HepG2 (cell line): ENCODE measurements at regions not wholly inside any gene's neighbourhood (a gene's known extent, or its start where the extent isn't known, plus 50 kb on each side); places are given as distances from the start of the nearest gene placed in this dataset.

Experiments
- ATAC-seq: fragments of 200-7000 bp; cut with Tn5 transposase; 3 replicates; pipeline ENCODE4 v1.9.1; 2020; ENCODE audit warnings: mild to moderate bottlenecking, moderate library complexity
- BruUV-seq: library from RNA; stranded (reverse); fragments of 400-500 nt; replicated peaks from 2 replicates; lab custom pipeline; 2021; lab: Mats Ljungman, UMichigan
- CTCF ChIA-PET: fragments of 300-600 bp; formaldehyde crosslinking; extraction: SDS; loops from one replicate; lab custom pipeline; 2021; ENCODE audit warnings: low total read pairs, inconsistent platforms, low intra/inter-chr PET ratio; lab: Yijun Ruan, JAX
- POLR2A ChIA-PET: fragments of 350-600 bp; sonication (Branson Sonifier 250); formaldehyde crosslinking; loops from one replicate; lab custom pipeline; 2020; ENCODE audit warnings: antibody characterized with exemption, inconsistent platforms; lab: Yijun Ruan, JAX
- DNase-seq: peaks from one replicate; pipeline ENCODE4 v3.0.0-alpha.2; 2015; ENCODE audit warnings: low spot score
- FAIRE-seq: peaks from 3 replicates; lab custom pipeline; 2011; peaks lifted over from hg19 to GRCh38; lab: Jason Lieb, UNC
- H2AFZ ChIP-seq: one replicate; pipeline ENCODE4 v1.6.1; 2011; ENCODE audit warnings: low read length, inconsistent platforms
- H3K27ac ChIP-seq: fragments of 300-600 bp; 3 replicates; pipeline ENCODE4 v1.8.0; 2011; ENCODE audit warnings: mixed run types, mild to moderate bottlenecking, mixed read lengths, low read length, inconsistent platforms; ENCODE audit not compliant: insufficient read depth; ENCODE audit errors: extremely low read length
- H3K27me3 ChIP-seq, 2 experiments: fragments of 200-600 bp in 1 of 2; 2 replicates in 1 of 2; 3 replicates in 1 of 2; pipeline versions ENCODE4 v1.6.0 to v1.8.0; 2011; ENCODE audit warnings: low read length in 2 of 2, mild to moderate bottlenecking in 2 of 2, moderate library complexity in 2 of 2, inconsistent platforms in 1 of 2; ENCODE audit not compliant: insufficient read depth in 2 of 2, control insufficient read depth in 1 of 2
- H3K36me3 ChIP-seq, 2 experiments: fragments of 200-600 bp in 1 of 2; replicated peaks in 1 of 2; 2 replicates in 1 of 2; 3 replicates in 1 of 2; pipeline versions ENCODE4 v1.5.1 to v1.8.0; 2011; ENCODE audit warnings: low read length in 2 of 2, inconsistent platforms in 1 of 2; ENCODE audit not compliant: insufficient read depth in 2 of 2, control insufficient read depth in 1 of 2
- H3K4me1 ChIP-seq: 2 replicates; pipeline ENCODE4 v1.5.1; 2012; ENCODE audit warnings: low read length, inconsistent platforms; ENCODE audit not compliant: insufficient read depth
- H3K4me2 ChIP-seq: 2 replicates; pipeline ENCODE4 v1.6.0; 2011; ENCODE audit warnings: low read depth, low read length, inconsistent platforms
- H3K4me3 ChIP-seq, 3 experiments: fragments of 200-600 bp in 1 of 3; sonication (generic), shearing (Covaris generic) in 1 of 3; replicated peaks in 1 of 3; 2 replicates each; pipeline ENCODE4 v1.5.1; 2011 to 2016; ENCODE audit warnings: low read length in 3 of 3, inconsistent platforms in 2 of 3, low read depth in 2 of 3, mild to moderate bottlenecking in 2 of 3, control low read depth in 1 of 3, mixed read lengths in 1 of 3; ENCODE audit not compliant: insufficient read depth in 1 of 3
- H3K79me2 ChIP-seq: one replicate; pipeline ENCODE4 v1.6.1; 2011; ENCODE audit warnings: low read length, inconsistent platforms; ENCODE audit not compliant: insufficient read depth
- H3K9ac ChIP-seq: 2 replicates; pipeline ENCODE4 v1.6.0; 2011; ENCODE audit warnings: mild to moderate bottlenecking, low read depth, low read length, inconsistent platforms; ENCODE audit not compliant: insufficient read depth
- H3K9me3 ChIP-seq: 2 replicates; pipeline ENCODE4 v1.5.1; 2012; ENCODE audit warnings: mild to moderate bottlenecking, low read length
- H4K20me1 ChIP-seq: 2 replicates; pipeline ENCODE4 v1.6.0; 2011; ENCODE audit warnings: inconsistent platforms, mild to moderate bottlenecking, low read length, moderate library complexity; ENCODE audit not compliant: insufficient read depth
- ATF7-NPFF ChIP-seq: sonication (generic); formaldehyde crosslinking; IDR thresholded peaks from 2 replicates; pipeline ENCODE4 v1.8.1; 2023; ENCODE audit warnings: mild to moderate bottlenecking, low read depth, missing genetic modification reagents, moderate library complexity
- FOXJ3 ChIP-seq: sonication (generic); formaldehyde crosslinking; IDR thresholded peaks from 2 replicates; pipeline ENCODE4 v1.4.0; 2020; ENCODE audit warnings: missing genetic modification reagents, mild to moderate bottlenecking, borderline replicate concordance
- GABPB1 ChIP-seq: IDR thresholded peaks from 2 replicates; pipeline ENCODE4 v1.6.1; 2016; ENCODE audit warnings: mild to moderate bottlenecking, missing genetic modification reagents, moderate library complexity, missing compliant biosample characterization
- KDM2A ChIP-seq: sonication (generic); formaldehyde crosslinking; IDR thresholded peaks from 2 replicates; pipeline ENCODE4 v1.4.0; 2020; ENCODE audit warnings: low read depth, missing genetic modification reagents, borderline replicate concordance
- NFRKB ChIP-seq: fragments of 450-650 bp; IDR thresholded peaks from 2 replicates; pipeline ENCODE4 v1.6.1; 2017
- RAD21 ChIP-seq: fragments of 450-650 bp; formaldehyde crosslinking; IDR thresholded peaks from 2 replicates; pipeline ENCODE4 v1.5.0; 2020; ENCODE audit warnings: mild to moderate bottlenecking
- ZNF235 ChIP-seq: sonication (generic); formaldehyde crosslinking; IDR thresholded peaks from 2 replicates; pipeline ENCODE4 v1.8.1; 2023; ENCODE audit warnings: mild to moderate bottlenecking, missing genetic modification reagents, borderline replicate concordance
- ZNF619 ChIP-seq: sonication (generic); formaldehyde crosslinking; IDR thresholded peaks from 2 replicates; pipeline ENCODE4 v1.4.0; 2020; ENCODE audit warnings: mild to moderate bottlenecking, missing genetic modification reagents
- ZNF639 ChIP-seq: conservative IDR thresholded peaks from 2 replicates; pipeline ENCODE4 v1.6.1; 2018; ENCODE audit warnings: missing genetic modification reagents
- ZNF678 ChIP-seq: sonication (generic); formaldehyde crosslinking; IDR thresholded peaks from 2 replicates; pipeline ENCODE4 v1.4.0; 2020; ENCODE audit warnings: mild to moderate bottlenecking, missing genetic modification reagents
- ZSCAN30 ChIP-seq: sonication (generic); formaldehyde crosslinking; IDR thresholded peaks from 2 replicates; pipeline ENCODE4 v1.5.0; 2020; ENCODE audit warnings: mild to moderate bottlenecking, missing genetic modification reagents
- WGBS: methylation state at CpG from one replicate; pipeline ENCODE4 v1.1.6; 2017; ENCODE audit warnings: low lambda C conversion rate; 5-methylcytosine and 5-hydroxymethylcytosine counted together
- in situ Hi-C: cut with HindIII; loops from 2 replicates; pipeline ENCODE4 v1.10.0; 2017; ENCODE audit warnings: low pct_unique_long_range_greater_than_20kb; ENCODE audit not compliant: extremely low pct_ligation_motif_present
- intact Hi-C: fragments of 100-400 bp; cut with micrococcal nuclease; formaldehyde crosslinking; loops from one replicate; pipeline ENCODE4 v1.10.0; 2022; ENCODE audit not compliant: unreplicated experiment
- TF ChIP-seq, protein P1 (sequence below): sonication (generic); formaldehyde crosslinking; IDR thresholded peaks from 2 replicates; pipeline ENCODE4 v1.4.0; 2020; ENCODE audit warnings: mild to moderate bottlenecking, missing genetic modification reagents
- TF ChIP-seq, protein P2 (sequence below): sonication (generic); formaldehyde crosslinking; IDR thresholded peaks from 2 replicates; pipeline ENCODE4 v1.5.1; 2020; ENCODE audit warnings: missing genetic modification reagents, mild to moderate bottlenecking, borderline replicate concordance
- TF ChIP-seq, protein P3 (sequence below): IDR thresholded peaks from 2 replicates; pipeline ENCODE4 v1.6.1; 2016; ENCODE audit warnings: missing genetic modification reagents, missing compliant biosample characterization

GRCh38 chr2:84016183-84016582, 442.9 kb downstream of the SUCLG1 start:
- H3K36me3 ChIP-seq: no peaks in the 10 kb centered on the region
- H2AFZ ChIP-seq: no peak overlapping the region
- no peak overlapping the region for H3K27ac ChIP-seq
- intact Hi-C loops (no loop called here), in situ Hi-C loops (no loop called here)
- FAIRE-seq: no peak
- CTCF ChIA-PET: no interaction called here
- H3K4me1 ChIP-seq: no peaks in the 10 kb centered on the region
- H3K4me2 ChIP-seq: no peak overlapping the region
- TF ChIP-seq ATF7-NPFF (CRISPR knock-in tag) (no peak), ZNF639 (CRISPR knock-in tag) (no peak), ZNF619 (CRISPR knock-in tag) (no peak), GABPB1 (CRISPR knock-in tag) (no peak), RAD21 (no peak), ZNF235 (CRISPR knock-in tag) (no peak), FOXJ3 (CRISPR knock-in tag) (no peak), KDM2A (no peak), ZNF678 (no peak), NFRKB (no peak), ZSCAN30 (CRISPR knock-in tag) (no peak)
- TF ChIP-seq, protein P1, sequence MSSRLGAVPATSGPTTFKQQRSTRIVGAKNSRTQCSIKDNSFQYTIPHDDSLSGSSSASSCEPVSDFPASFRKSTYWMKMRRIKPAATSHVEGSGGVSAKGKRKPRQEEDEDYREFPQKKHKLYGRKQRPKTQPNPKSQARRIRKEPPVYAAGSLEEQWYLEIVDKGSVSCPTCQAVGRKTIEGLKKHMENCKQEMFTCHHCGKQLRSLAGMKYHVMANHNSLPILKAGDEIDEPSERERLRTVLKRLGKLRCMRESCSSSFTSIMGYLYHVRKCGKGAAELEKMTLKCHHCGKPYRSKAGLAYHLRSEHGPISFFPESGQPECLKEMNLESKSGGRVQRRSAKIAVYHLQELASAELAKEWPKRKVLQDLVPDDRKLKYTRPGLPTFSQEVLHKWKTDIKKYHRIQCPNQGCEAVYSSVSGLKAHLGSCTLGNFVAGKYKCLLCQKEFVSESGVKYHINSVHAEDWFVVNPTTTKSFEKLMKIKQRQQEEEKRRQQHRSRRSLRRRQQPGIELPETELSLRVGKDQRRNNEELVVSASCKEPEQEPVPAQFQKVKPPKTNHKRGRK (CRISPR knock-in tag): no peak
- TF ChIP-seq, protein P2, sequence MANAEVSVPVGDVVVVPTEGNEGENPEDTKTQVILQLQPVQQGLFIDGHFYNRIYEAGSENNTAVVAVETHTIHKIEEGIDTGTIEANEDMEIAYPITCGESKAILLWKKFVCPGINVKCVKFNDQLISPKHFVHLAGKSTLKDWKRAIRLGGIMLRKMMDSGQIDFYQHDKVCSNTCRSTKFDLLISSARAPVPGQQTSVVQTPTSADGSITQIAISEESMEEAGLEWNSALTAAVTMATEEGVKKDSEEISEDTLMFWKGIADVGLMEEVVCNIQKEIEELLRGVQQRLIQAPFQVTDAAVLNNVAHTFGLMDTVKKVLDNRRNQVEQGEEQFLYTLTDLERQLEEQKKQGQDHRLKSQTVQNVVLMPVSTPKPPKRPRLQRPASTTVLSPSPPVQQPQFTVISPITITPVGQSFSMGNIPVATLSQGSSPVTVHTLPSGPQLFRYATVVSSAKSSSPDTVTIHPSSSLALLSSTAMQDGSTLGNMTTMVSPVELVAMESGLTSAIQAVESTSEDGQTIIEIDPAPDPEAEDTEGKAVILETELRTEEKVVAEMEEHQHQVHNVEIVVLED: no peak
- TF ChIP-seq, protein P3, sequence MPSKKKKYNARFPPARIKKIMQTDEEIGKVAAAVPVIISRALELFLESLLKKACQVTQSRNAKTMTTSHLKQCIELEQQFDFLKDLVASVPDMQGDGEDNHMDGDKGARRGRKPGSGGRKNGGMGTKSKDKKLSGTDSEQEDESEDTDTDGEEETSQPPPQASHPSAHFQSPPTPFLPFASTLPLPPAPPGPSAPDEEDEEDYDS (CRISPR knock-in tag): no peak
- BruUV-seq: no TSS peak
- no peaks in the 10 kb centered on the region for H3K9me3 ChIP-seq
- ATAC-seq: no peak
- H3K4me3 ChIP-seq: no peak overlapping the region
- POLR2A ChIA-PET: no interaction called here
- H3K27me3 ChIP-seq: no peaks in the 10 kb centered on the region
- DNase-seq: no peak
- H3K9ac ChIP-seq: no peak overlapping the region
- no peaks in the 10 kb centered on the region for H4K20me1 ChIP-seq
- WGBS: 46% methylated on average over 5 of the region's 5 CpGs
- H3K79me2 ChIP-seq: no peaks in the 10 kb centered on the region
